Hematopoietic multipotent progenitor cell (in vitro differentiated cells): ENCODE measurements at regions not wholly inside any gene's neighbourhood (a gene's known extent, or its start where the extent isn't known, plus 50 kb on each side); places are given as distances from the start of the nearest gene placed in this dataset.
"Not testable (repeated sequence)": the region's sequence is repeated elsewhere in the genome, so short reads cannot be mapped to it uniquely, and the experiment has no call there.

Source experiments
- DNase-seq, 3 donors: peaks; one replicate each; pipeline ENCODE4 v3.0.0-alpha.2; 2011 to 2015; ENCODE audit warnings: low read depth in 2 of 3, low spot score in 2 of 3

DNA sequence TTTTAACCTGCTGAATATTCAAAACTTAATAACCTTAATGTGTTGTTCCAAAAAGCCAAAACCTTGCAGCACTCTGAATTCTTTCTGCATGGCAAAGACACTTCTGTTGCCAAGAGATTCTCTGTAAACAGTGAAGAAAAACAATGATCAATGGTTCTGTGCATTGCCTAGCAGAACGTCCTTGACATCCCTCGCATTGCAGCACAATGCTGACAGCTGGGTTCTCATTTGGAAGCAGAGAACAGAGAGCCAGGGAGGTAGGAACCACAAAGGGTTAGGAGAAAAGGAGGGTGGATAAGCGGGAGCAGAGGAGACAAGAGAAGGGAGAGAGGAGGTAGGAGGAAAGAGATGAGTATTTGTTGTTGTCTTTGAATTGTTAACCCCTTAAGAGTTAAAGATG, 501.1 kb downstream of the NAV3 start:
- no peak for DNase-seq

DNA sequence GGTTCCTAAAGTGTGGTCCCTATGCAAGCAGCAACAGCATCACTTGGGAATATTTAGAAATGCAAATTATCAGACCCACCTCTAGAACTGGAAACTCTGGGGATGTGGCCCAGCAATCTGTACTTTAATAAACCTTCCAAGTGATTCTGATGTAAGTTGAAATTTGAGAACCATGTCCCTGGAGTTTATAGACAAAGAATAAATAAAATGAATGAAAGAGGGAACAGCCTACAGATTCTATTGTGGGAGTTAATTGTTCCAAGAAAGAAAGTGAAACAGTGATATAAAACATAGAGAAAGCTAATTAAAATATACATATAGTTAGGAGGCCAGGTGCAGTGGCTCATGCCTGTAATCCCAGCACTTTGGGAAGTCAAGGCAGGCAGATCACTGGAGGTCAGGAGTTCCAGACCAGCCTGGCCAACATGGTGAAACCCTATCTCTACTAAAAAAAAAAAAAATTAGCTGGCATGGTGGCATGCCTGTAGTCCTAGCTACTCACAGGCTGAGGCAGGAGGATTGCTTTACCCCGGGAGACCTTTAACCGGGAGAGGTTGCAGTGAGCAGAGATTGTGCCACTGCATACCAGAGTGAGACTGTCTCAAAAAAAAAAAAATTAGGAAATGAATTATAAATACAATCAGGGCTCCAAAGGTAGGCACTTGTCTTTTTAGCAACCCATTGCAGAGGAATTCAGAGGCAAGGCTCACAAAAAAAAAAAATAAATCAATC, 507.5 kb downstream of the NAV3 start:
- no peak for DNase-seq

DNA sequence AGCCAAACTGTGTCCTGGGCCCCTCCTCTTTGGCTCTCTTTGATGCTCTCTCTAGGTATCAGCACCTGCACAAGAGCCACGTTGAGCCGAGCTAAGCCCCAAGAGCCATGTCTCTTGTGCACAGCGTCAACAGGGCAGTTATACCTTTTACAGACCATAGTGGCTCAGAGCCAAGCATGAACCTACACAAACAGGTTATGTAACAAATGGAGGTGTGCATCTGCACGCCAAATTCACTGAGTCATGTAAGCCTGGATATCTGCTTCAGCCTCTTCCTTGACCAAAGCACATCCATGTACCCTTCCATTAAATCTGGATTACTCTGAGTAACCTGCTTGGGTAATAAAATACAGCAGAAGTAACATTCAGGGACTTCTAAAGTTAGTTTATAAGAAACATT, 509.7 kb downstream of the NAV3 start:
- DNase-seq = no peak

GRCh38 chr12:78343657-78344056, 513.0 kb downstream of the NAV3 start:
- no peak for DNase-seq

DNA sequence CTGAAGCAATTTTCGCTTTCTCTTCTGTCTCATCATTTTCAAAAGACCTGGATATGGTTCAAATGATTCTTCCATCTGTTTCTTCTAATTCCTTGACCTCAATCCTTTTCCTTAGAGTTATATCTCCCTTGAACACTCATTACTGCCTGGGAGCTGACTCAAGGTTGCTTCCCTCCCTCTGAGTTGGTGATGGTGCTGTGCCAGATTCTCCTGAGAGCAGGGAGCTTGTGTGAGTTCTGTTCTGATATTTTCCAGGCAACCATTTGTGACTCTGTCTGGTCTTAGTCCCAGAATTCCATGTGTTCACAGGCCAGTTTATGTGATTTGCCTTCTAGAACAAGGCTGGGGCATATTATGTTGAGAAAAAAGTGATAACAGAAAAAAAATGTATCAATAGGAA, 505.1 kb upstream of the SYT1 start:
- no peak for DNase-seq

- no peak for DNase-seq
Measured at GRCh38 chr12:78361683-78362082, 502.9 kb upstream of the SYT1 start.

- no peak for DNase-seq
Measured at GRCh38 chr12:78371284-78371683, 493.3 kb upstream of the SYT1 start.

DNA sequence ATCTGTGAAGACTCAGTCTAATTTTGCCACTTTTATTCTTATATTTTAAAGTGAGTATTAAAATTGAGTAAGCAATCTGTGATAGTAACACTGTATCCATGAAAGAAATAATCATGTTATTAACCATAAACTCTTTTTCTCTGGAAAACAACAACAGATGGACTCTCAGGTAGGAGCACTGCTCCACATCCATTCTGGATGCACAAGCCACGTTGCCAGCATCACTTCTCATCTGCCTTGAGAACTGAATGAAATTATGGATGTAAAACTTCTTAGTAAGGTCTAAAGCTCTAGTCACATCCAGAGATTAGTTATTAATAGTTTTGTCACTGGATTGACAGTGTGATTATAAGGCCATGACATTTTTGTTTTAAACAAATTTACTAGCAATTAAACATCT, 489.1 kb upstream of the SYT1 start:
- DNase-seq = no peak

GRCh38 chr12:78376257-78376656, 488.3 kb upstream of the SYT1 start:
- no peak for DNase-seq

- not testable (repeated sequence) for DNase-seq
Measured at GRCh38 chr12:78379065-78379464, 485.5 kb upstream of the SYT1 start.

- DNase-seq = no peak
Measured at GRCh38 chr12:78383414-78383813, 481.2 kb upstream of the SYT1 start.

DNA sequence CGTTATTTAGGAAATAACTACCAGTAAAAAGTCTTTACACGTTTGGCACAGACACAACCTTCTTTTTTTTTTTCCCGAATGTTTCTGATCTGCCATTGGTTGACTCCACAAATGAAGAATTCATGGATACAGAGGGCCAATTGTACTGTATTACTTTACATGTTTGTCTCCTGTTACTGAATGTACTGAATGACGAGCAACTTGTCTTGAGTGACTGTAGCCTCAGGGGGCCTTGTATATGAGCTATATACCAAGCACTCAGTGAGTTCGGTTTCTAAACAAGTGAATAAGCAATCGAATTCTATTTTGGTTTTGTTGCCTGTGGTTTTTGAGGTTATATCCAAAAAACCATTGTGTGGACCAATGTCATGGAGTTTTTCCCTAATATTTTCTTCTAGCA, 480.0 kb upstream of the SYT1 start:
- no peak for DNase-seq

DNA sequence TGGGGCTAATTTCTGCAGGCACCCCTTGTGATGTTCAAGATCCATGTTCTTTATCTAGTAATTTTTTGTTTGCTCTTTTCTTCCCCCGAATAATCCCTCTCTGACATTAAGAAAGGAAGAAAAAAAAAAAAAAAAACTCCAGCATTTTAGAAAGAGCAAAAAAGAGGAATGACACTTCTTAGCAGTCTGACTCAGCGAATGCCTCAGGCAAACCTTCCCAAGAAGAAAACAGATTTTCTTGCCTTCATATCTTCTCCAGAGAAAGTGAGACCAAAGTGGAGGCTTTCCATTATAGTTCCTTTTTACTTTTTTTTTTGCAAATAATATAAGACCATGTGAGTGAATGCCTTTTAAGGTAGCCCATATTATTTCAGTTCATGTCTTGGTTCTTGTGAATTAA, 479.0 kb upstream of the SYT1 start:
- DNase-seq = no peak

GRCh38 chr12:78386871-78387270, 477.7 kb upstream of the SYT1 start:
- DNase-seq = no peak

DNA sequence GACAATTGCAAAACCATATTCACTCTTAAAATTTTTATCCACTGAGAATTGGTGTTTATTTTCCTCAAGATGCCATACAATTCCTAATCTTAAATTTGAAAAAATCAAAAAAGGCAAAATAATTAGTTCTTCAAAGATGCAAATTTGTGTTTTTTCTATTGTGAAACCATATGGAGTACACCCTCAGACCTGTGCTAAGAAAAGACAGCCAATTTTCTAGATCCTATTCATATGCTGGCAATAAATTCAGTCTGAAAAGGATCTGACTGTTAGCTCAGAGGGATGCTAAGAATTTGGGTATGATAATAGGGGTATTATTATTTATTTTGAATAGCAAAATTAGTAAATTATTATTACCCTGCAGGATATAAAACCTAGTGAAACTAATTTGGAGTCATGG, 476.9 kb upstream of the SYT1 start:
- no peak for DNase-seq

GRCh38 chr12:78388461-78388860, 476.1 kb upstream of the SYT1 start:
- DNase-seq = no peak

DNA sequence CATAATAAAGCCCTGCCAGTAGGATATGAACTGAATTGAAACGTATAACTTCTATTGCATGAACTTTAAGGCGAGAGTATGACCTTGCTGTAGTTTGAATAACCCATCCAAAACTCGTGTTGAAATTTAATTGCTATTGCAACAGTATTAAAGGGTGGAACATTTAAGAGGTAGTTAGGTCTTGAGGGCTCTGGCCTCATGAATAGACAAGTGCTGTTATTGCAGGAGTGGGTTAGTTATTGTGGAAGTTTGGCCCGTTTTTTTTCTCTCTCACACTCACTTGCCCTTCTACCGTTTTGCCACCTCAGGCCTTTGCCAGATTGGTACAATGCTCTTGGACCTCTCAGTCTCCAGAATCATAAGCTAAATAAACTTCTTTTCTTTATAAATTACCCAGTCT, 473.7 kb upstream of the SYT1 start:
- DNase-seq = no peak

GRCh38 chr12:78392918-78393317, 471.7 kb upstream of the SYT1 start:
- peak in 2 of 3 donors; percentile 10 to 50 for DNase-seq

DNA sequence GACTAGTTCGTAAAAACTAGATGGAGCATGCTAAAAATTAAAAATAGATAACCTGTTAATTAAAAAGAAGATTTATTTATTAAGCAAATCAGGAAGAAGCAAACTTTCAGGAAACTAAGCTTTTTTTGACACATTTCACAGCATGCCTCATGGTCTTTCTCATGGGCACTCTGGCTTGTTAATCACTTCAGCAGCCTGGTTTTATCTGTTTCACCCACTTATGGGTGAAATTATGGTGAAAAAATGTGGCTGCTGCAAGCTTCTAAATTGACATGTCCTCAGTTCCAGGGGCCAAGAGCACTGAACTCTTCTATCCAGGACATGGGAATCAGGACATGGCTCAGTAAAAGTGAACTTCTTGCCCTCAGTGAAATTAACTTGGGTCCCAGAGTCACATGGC, 468.6 kb upstream of the SYT1 start:
- DNase-seq = no peak

DNA sequence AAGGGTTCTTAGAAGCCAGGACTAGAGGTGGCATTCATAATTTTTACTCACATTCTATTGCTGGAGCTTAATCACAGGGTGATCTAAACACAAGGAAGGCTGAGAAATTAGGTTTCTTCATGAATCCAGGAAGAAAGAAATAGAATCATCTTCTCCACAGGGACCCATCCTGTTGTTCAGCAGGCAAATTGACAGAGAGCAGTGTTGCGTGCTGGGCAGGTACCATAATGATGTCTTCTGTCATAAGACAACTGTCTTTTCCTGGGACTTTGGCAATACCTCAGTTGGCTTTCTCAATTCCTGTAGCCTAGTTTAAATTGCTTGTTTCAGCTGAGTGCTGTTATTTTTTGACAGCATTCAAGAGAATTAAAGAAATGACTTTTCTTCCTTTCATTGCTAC, 468.0 kb upstream of the SYT1 start:
- DNase-seq = no peak

DNA sequence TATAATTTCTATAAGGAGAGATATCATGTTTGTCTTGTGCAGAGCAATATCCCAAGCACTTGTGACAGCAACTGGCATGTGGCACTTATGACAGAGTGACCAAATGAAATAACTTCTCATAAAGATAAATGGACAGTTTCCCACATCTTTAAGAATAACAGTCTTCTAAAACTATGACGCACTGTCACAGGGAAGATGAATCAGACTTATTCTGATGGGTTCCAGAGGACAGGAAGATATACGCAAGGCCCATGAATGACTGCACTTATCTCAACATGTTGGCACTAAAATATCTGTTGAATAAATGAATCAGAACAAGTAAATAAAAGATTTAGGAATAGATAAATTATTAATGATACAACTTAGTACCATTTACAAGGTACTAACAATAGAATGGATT, 465.8 kb upstream of the SYT1 start:
- DNase-seq = no peak

DNA sequence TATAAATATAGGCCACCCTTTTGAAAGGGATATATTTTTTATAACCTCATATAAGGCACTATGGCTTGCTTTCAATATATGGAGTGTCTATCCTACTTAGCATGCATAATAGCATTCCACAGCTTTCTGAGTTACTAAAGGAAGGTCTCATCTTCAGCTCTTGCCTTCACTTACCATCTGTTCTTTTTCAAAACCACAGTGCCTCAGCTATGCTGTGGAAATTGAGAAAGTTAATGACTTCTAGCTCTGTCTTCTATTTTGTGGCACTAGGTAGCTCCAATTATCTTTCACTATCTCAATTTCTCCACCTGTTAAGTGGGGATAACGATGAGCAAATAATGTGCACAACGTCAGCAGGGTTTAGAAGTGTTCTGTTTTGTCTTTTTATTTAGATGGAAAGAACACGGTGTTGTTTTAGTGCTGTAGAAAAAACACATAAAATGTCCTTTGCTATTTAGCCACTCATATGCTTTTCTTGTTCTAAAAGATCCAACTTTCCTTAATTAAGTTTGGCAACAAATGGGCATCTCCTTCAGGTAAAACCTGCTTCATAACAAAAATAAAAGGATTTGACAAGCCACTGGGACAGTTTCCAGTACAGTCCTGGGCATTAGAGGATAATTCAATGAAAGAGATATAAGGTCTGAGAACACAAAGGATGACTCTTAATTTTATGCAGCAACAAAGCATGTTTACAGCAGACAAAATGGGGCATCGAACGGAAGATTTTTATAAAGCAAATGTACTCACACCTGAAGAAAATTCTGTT, 462.0 kb upstream of the SYT1 start:
- no peak for DNase-seq
